Activated CD8-positive, alpha-beta memory T cell treated with anti-CD3 and anti-CD28 coated beads, Interleukin-2, amount 10 ng/mL, durations not matched to agents 7 days and 5 days (primary cell): ENCODE measurements at regions not wholly inside any gene's neighbourhood (a gene's known extent, or its start where the extent isn't known, plus 50 kb on each side); places are given as distances from the start of the nearest gene placed in this dataset.

Source experiments
- ATAC-seq: fragments of 150-1000 bp; cut with Tn5 transposase; one replicate; pipeline ENCODE4 v1.10.0; 2021; ENCODE audit warnings: moderate library complexity
- CTCF ChIA-PET: fragments of 350-600 bp; sonication (Branson Sonifier 250); formaldehyde crosslinking; loops from one replicate; lab custom pipeline; 2021; ENCODE audit warnings: antibody characterized with exemption; lab: Charles Lee
- DNase-seq: peaks from one replicate; pipeline ENCODE4 v3.0.0-alpha.2; 2020
- H3K27ac Mint-ChIP-seq: one replicate; pipeline ENCODE4 v1.8.0; 2021; ENCODE audit warnings: mild to moderate bottlenecking, mixed read lengths
- H3K27me3 Mint-ChIP-seq: one replicate; pipeline ENCODE4 v1.8.0; 2021; ENCODE audit warnings: mixed read lengths
- H3K36me3 Mint-ChIP-seq: one replicate; pipeline ENCODE4 v1.8.0; 2021; ENCODE audit warnings: mild to moderate bottlenecking, mixed read lengths
- H3K4me1 Mint-ChIP-seq: one replicate; pipeline ENCODE4 v1.8.0; 2021; ENCODE audit warnings: mixed read lengths
- H3K4me3 Mint-ChIP-seq: one replicate; pipeline ENCODE4 v1.8.0; 2021; ENCODE audit warnings: mild to moderate bottlenecking, moderate library complexity, mixed read lengths
- H3K9me3 Mint-ChIP-seq: one replicate; pipeline ENCODE4 v1.8.0; 2022; ENCODE audit warnings: low read depth, mixed read lengths

DNA sequence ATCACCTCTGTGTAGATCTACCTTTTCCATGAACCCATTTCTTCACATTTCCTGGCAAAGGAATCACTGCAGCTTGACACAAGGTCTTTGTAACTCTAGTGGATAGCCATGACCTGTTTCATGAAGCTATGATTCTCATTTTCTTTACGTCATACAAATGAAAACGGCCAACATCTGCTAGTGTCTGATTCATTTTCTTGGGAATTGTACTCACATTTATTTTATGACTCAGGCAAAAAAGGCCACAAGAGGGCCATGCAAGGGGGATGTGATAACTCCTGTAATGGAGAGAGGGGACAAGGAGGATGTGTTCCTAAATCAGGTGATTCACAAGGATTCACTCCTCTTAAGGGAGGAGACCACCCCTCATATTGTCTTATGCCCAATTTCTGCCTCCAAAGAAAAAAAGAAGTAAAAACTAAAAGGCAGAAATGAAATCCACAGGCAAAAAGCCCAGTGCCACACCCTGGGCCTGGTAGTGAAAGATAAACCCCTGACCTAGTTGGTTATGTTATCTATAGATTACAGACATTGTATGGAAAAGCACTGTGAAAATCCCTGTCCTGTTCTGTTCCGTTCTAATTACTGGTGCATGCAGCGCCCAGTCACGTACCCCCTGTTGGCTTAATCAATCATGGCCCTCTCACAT, 249.9 kb downstream of the IPMK start:
- no peaks in the 10 kb centered on the region for H3K27me3 Mint-ChIP-seq
- H3K4me1 Mint-ChIP-seq, result no peaks in the 10 kb centered on the region
- no peaks in the 10 kb centered on the region for H3K9me3 Mint-ChIP-seq
- no peak overlapping the region for H3K4me3 Mint-ChIP-seq
- DNase-seq, result no peak
- CTCF ChIA-PET, result no interaction called here
- H3K36me3 Mint-ChIP-seq, result no peaks in the 10 kb centered on the region
- ATAC-seq, result no peak
- H3K27ac Mint-ChIP-seq, result no peak overlapping the region

DNA sequence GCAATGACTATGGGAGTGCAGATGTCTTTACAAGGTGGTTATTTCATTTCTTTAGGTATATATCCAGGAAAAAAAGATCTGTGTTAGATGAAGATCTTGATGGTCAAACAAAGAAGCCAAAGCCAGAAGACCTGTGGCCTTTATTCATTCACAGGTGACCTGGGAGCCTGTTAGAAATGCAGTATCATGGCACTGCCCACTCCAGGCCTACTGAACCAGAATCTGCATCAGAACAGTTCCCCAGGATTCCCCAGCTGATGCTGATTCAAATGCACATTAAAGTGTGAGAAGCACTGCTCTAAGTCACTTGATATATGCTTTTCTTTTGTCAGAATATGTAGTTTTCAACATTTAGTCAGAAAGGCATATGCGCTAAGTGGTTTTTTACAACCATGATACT, 251.1 kb downstream of the IPMK start:
- Mint-ChIP-seq H3K4me1 (no peaks in the 10 kb centered on the region), H3K27ac (no peak overlapping the region), H3K9me3 (no peaks in the 10 kb centered on the region), H3K4me3 (no peak overlapping the region), H3K27me3 (no peaks in the 10 kb centered on the region), H3K36me3 (no peaks in the 10 kb centered on the region)
- DNase-seq (no peak), ATAC-seq (no peak)
- CTCF ChIA-PET, result no interaction called here

- DNase-seq (no peak), ATAC-seq (no peak)
- no peaks in the 10 kb centered on the region for H3K4me1 Mint-ChIP-seq
- H3K9me3 Mint-ChIP-seq, result no peaks in the 10 kb centered on the region
- no peak overlapping the region for H3K4me3 Mint-ChIP-seq
- CTCF ChIA-PET, result no interaction called here
- H3K36me3 Mint-ChIP-seq, result no peaks in the 10 kb centered on the region
- H3K27ac Mint-ChIP-seq, result no peak overlapping the region
- no peaks in the 10 kb centered on the region for H3K27me3 Mint-ChIP-seq
Measured at GRCh38 chr10:58014436-58014835, 253.3 kb downstream of the IPMK start.

DNA sequence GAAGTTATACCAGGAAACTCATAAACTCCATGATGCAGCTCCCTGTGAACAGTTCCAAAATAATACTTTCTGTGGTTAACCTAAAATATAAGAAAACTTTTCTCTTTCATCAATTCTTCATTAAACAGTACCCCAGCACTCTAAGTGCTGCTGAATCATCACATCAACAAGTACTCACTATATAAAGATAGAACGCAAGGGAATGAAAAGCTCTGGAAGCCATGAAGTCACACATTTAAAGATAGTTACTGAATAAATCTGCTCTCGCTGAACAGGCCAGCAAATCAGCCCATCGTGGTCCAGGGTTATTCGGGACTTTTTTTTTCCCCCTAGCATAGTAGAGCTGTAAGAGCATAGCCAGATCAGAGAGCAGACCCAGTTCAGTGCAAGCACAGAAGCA, 254.3 kb downstream of the IPMK start:
- H3K27ac Mint-ChIP-seq, result no peak overlapping the region
- no peak overlapping the region for H3K4me3 Mint-ChIP-seq
- CTCF ChIA-PET, result no interaction called here
- no peaks in the 10 kb centered on the region for H3K9me3 Mint-ChIP-seq
- H3K4me1 Mint-ChIP-seq, result no peaks in the 10 kb centered on the region
- no peak for DNase-seq
- ATAC-seq, result no peak
- H3K27me3 Mint-ChIP-seq, result no peaks in the 10 kb centered on the region
- H3K36me3 Mint-ChIP-seq, result no peaks in the 10 kb centered on the region

- Mint-ChIP-seq H3K27me3 (no peaks in the 10 kb centered on the region), H3K4me3 (no peak overlapping the region), H3K27ac (no peak overlapping the region), H3K4me1 (no peaks in the 10 kb centered on the region), H3K36me3 (no peaks in the 10 kb centered on the region), H3K9me3 (no peaks in the 10 kb centered on the region)
- ATAC-seq, result no peak
- DNase-seq, result no peak
- CTCF ChIA-PET, result no interaction called here
Measured at GRCh38 chr10:58010073-58010702, 257.5 kb downstream of the IPMK start.

- Mint-ChIP-seq H3K27me3 (no peaks in the 10 kb centered on the region), H3K4me1 (no peaks in the 10 kb centered on the region), H3K4me3 (no peak overlapping the region), H3K27ac (no peak overlapping the region), H3K36me3 (no peaks in the 10 kb centered on the region), H3K9me3 (no peaks in the 10 kb centered on the region)
- CTCF ChIA-PET, result no interaction called here
- ATAC-seq, result no peak
- no peak for DNase-seq
Measured at GRCh38 chr10:58003945-58004344, 263.7 kb downstream of the IPMK start.

GRCh38 chr10:58001159-58001558, 266.5 kb downstream of the IPMK start:
- no peaks in the 10 kb centered on the region for H3K36me3 Mint-ChIP-seq
- no peaks in the 10 kb centered on the region for H3K9me3 Mint-ChIP-seq
- H3K27me3 Mint-ChIP-seq, result no peaks in the 10 kb centered on the region
- DNase-seq (no peak), ATAC-seq (no peak)
- no peaks in the 10 kb centered on the region for H3K4me1 Mint-ChIP-seq
- no peak overlapping the region for H3K4me3 Mint-ChIP-seq
- CTCF ChIA-PET, result no interaction called here
- no peak overlapping the region for H3K27ac Mint-ChIP-seq

- Mint-ChIP-seq H3K4me1 (no peaks in the 10 kb centered on the region), H3K9me3 (no peaks in the 10 kb centered on the region), H3K4me3 (no peak overlapping the region), H3K27ac (no peak overlapping the region), H3K27me3 (no peaks in the 10 kb centered on the region), H3K36me3 (no peaks in the 10 kb centered on the region)
- DNase-seq, result no peak
- CTCF ChIA-PET, result interaction anchor here (0.6 kb wide), 1 partner anchor 48 kb away, joined by 3 read pairs; no protein-coding TSS in a partner anchor
- ATAC-seq, result no peak
Measured at GRCh38 chr10:57996536-57996935, 271.2 kb downstream of the IPMK start.

- Mint-ChIP-seq H3K27me3 (no peaks in the 10 kb centered on the region), H3K4me3 (no peak overlapping the region), H3K9me3 (no peaks in the 10 kb centered on the region), H3K27ac (no peak overlapping the region), H3K36me3 (no peaks in the 10 kb centered on the region), H3K4me1 (no peaks in the 10 kb centered on the region)
- CTCF ChIA-PET, result no interaction called here
- DNase-seq (no peak), ATAC-seq (no peak)
Measured at GRCh38 chr10:57993302-57993701, 274.4 kb downstream of the IPMK start.

- DNase-seq (no peak), ATAC-seq (no peak)
- Mint-ChIP-seq H3K4me1 (no peaks in the 10 kb centered on the region), H3K4me3 (no peak overlapping the region), H3K27ac (no peak overlapping the region), H3K27me3 (no peaks in the 10 kb centered on the region), H3K9me3 (no peaks in the 10 kb centered on the region), H3K36me3 (no peaks in the 10 kb centered on the region)
- CTCF ChIA-PET, result no interaction called here
Measured at GRCh38 chr10:57992321-57993077, 275.2 kb downstream of the IPMK start.

DNA sequence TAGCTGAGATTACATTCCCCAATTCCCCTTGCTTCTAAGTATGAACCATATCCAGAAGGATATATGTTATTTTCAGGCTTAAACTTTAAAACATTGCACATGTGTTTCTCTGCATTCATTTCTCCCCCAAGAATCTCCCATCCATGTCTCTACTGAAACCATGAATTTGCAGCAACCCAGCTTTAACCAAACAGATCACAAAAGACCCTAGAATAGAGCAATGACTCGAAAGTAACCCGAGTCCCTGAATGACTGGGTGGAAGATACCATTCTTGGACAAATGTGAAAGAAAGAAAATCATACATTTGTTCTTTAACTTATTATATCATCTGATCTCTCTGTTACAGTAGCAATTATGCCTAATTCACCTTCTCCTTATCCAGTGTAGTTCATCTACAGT, 278.7 kb downstream of the IPMK start:
- Mint-ChIP-seq H3K27ac (no peak overlapping the region), H3K4me1 (no peaks in the 10 kb centered on the region), H3K27me3 (no peaks in the 10 kb centered on the region), H3K4me3 (no peak overlapping the region), H3K36me3 (no peaks in the 10 kb centered on the region), H3K9me3 (no peaks in the 10 kb centered on the region)
- ATAC-seq (no peak), DNase-seq (no peak)
- CTCF ChIA-PET, result no interaction called here

DNA sequence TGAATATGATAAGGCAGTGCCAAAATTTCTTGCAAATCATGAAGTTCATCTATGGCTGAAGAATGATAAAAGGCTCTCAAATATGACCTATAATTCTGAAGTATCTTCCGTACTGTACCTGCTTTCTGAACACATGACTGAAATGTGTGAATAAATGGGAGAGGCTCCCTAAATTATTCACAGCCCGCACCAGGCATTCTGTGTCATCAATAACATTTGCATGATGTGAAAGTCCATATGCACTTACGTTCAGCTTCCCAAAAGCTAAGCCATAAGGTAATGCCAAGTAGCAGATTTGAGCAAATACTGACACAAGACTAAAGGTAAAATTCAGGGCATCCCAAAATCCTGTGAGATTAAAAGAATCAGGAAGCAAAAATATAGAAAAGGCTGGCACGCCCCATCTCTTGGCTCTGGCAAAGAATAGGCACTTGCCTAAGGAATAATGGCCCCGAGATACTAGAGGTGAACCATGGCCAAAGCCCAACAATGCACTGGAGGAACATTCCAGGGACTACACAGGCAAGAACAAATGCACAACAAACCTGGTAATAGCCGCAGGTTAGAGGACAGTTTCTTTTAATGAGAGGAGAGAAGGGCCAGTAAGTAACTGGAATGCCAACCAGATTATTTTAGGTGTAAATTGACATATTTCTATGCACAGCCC, 280.5 kb downstream of the IPMK start:
- Mint-ChIP-seq H3K9me3 (no peaks in the 10 kb centered on the region), H3K4me3 (no peak overlapping the region), H3K36me3 (no peaks in the 10 kb centered on the region), H3K27ac (no peak overlapping the region), H3K4me1 (no peaks in the 10 kb centered on the region), H3K27me3 (no peaks in the 10 kb centered on the region)
- CTCF ChIA-PET, result no interaction called here
- ATAC-seq (no peak), DNase-seq (no peak)

DNA sequence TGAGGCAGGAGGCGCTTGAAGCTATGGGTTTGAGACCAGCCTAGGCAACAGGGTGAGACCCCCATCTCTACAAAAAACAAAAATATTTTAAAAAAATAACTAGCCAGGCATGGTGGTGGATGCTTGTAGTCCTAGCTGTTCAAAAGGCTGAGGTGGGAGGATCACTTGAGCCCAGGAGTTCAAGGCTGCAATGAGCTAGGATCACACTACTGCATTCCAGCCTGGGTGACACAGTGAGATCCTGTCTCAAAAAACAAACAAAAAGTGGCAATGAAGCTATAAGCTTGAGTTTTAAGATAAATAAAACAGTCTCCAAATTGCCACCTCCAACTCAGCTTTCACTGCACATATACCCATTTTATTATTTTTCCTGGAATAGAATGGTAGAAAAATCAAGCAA, 281.3 kb downstream of the IPMK start:
- no peaks in the 10 kb centered on the region for H3K27me3 Mint-ChIP-seq
- H3K4me3 Mint-ChIP-seq, result no peak overlapping the region
- H3K27ac Mint-ChIP-seq, result no peak overlapping the region
- CTCF ChIA-PET, result no interaction called here
- no peaks in the 10 kb centered on the region for H3K9me3 Mint-ChIP-seq
- H3K4me1 Mint-ChIP-seq, result no peaks in the 10 kb centered on the region
- DNase-seq, result no peak
- ATAC-seq, result no peak
- H3K36me3 Mint-ChIP-seq, result no peaks in the 10 kb centered on the region
